ENCODE measurements at regions not wholly inside any gene's neighbourhood (a gene's known extent, or its start where the extent isn't known, plus 50 kb on each side); places are given as distances from the start of the nearest gene placed in this dataset.

GRCh38 chr4:24196785-24197184 is 306.9 kb upstream of the PPARGC1A start:
- TF ChIP-seq, protein P1, sequence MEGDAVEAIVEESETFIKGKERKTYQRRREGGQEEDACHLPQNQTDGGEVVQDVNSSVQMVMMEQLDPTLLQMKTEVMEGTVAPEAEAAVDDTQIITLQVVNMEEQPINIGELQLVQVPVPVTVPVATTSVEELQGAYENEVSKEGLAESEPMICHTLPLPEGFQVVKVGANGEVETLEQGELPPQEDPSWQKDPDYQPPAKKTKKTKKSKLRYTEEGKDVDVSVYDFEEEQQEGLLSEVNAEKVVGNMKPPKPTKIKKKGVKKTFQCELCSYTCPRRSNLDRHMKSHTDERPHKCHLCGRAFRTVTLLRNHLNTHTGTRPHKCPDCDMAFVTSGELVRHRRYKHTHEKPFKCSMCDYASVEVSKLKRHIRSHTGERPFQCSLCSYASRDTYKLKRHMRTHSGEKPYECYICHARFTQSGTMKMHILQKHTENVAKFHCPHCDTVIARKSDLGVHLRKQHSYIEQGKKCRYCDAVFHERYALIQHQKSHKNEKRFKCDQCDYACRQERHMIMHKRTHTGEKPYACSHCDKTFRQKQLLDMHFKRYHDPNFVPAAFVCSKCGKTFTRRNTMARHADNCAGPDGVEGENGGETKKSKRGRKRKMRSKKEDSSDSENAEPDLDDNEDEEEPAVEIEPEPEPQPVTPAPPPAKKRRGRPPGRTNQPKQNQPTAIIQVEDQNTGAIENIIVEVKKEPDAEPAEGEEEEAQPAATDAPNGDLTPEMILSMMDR (conservative IDR thresholded peaks at IDR 0.05; ENCODE audit: low read length) = no peak
- TF ChIP-seq EZH2phosphoT487 (IDR thresholded peaks at IDR 0.05; ENCODE audit: borderline replicate concordance, low read depth, low read length) = no peak
